ENCODE measurements at regions not wholly inside any gene's neighbourhood (a gene's known extent, or its start where the extent isn't known, plus 50 kb on each side); places are given as distances from the start of the nearest gene placed in this dataset.

DNA sequence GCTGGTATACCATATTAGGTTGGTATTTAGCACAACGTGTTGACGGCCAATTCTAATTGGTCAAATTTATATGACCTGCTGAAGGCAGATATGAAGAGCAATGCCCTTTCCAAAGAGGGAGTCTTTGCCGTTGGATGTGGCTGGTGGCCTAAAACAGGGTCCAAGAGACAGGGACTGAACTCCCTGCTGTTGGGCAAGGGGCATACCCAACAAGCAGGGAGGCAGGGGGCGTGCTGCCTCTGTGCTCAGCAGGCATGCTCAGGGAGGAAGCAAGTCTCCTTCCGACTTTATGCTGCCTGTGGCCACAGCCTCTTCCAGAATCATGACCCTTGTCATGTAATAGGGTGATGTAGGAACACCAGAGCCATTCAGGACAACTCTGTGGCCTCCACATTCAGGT, 167.7 kb upstream of the NPVF start:
- TF ChIP-seq CTCF (IDR thresholded peaks at IDR 0.05) (no peak), POLR2A (IDR thresholded peaks at IDR 0.05) (no peak)
